ENCODE measurements at regions not wholly inside any gene's neighbourhood (a gene's known extent, or its start where the extent isn't known, plus 50 kb on each side); places are given as distances from the start of the nearest gene placed in this dataset.

DNA sequence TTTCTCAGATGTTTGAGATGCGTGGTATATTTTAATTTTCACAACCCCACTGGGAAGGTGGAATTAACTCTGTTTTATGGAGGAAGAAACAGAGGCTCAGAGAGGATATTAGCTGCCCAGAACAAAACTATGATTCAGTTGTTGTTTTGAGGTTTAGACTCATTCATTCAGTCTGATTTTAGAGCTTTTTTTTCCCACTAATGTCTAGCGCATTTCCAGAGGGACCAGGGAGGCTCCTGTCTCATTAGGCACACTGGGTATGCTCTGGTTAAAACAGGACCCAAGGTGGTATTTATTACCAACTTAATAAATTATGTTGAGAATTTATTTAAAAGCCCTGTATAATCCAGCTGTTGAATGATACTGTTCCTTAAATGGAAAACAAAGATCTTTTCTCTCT lies 272.0 kb upstream of the RGMA start:
- no peak overlapping the region for H2BK12ac ChIP-seq (ENCODE audit: low read length)
- no peak for DNase-seq
- H3K27me3 ChIP-seq (ENCODE audit: insufficient read depth, low read length), result peaks cover 3% of the 10 kb centered on the region
- H3K79me1 ChIP-seq (ENCODE audit: low read length), result no peaks in the 10 kb centered on the region
- no peaks in the 10 kb centered on the region for H3K79me2 ChIP-seq (ENCODE audit: control insufficient read depth, insufficient read depth, low read length, poor library complexity)
- H3K4me3 ChIP-seq (ENCODE audit: low read depth, low read length), result no peak overlapping the region
- H4K8ac ChIP-seq (ENCODE audit: low read depth, low read length), result no peak overlapping the region
- no CpG with 5 or more reads among the region's 2 CpGs for WGBS (ENCODE audit: extremely low coverage, insufficient coverage, insufficient read length)
- H3K36me3 ChIP-seq (ENCODE audit: control insufficient read depth in 1 of 2, insufficient read depth in 2 of 2, low read length in 2 of 2), result no peaks in the 10 kb centered on the region
- no peak overlapping the region for H3K4ac ChIP-seq (ENCODE audit: low read depth, low read length)
- H4K12ac ChIP-seq (ENCODE audit: low read depth, low read length), result no peak overlapping the region
- peaks cover 2% of the 10 kb centered on the region for H3K9me3 ChIP-seq (ENCODE audit: insufficient read depth, low read depth, low read length)
- no peak overlapping the region for H4K91ac ChIP-seq (ENCODE audit: low read depth, low read length)
- H3K18ac ChIP-seq (ENCODE audit: low read length), result no peak overlapping the region
- no peak overlapping the region for H2BK120ac ChIP-seq (ENCODE audit: insufficient read depth, low read length, poor library complexity)
- H2AK5ac ChIP-seq (ENCODE audit: low read length), result no peak overlapping the region
- H3K14ac ChIP-seq (ENCODE audit: low read length), result no peak overlapping the region
- no peak overlapping the region for H3K27ac ChIP-seq (ENCODE audit: low read depth, low read length)
- H3K9ac ChIP-seq (ENCODE audit: low read length), result no peak overlapping the region
- peaks cover 0 to 7% of the 10 kb centered on the region in 2 experiments for H3K4me1 ChIP-seq (ENCODE audit: control insufficient read depth in 1 of 2, insufficient read depth in 2 of 2, low read length in 2 of 2)
- H3K23ac ChIP-seq (ENCODE audit: low read length), result no peak overlapping the region
- H2BK5ac ChIP-seq (ENCODE audit: low read depth, low read length, poor library complexity), result no peak overlapping the region
- H3K4me2 ChIP-seq (ENCODE audit: low read length), result no peak overlapping the region
- no peak overlapping the region for H2AFZ ChIP-seq (ENCODE audit: insufficient read depth, low read length, poor library complexity)

DNA sequence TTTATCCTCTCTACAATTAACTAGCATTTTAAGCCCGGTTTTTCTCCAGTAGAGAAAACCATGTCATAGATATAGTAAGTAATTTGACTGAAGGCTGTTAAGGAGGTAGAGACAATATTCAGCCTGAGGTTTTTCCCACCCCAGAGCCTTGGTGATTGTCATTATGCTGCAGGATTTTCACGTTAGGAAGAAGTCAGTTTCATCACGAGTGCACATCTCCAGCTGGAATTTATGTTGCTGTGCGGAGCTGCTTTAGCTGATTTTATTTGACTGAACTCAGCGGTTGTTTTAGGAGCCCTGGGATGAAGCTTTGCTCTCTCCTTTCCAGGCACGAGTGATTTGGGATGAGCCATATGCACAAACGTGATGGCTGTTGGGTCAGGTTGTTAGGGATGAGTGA lies 271.3 kb upstream of the RGMA start:
- WGBS (ENCODE audit: extremely low coverage, insufficient coverage, insufficient read length), result no CpG with 5 or more reads among the region's 7 CpGs

DNA sequence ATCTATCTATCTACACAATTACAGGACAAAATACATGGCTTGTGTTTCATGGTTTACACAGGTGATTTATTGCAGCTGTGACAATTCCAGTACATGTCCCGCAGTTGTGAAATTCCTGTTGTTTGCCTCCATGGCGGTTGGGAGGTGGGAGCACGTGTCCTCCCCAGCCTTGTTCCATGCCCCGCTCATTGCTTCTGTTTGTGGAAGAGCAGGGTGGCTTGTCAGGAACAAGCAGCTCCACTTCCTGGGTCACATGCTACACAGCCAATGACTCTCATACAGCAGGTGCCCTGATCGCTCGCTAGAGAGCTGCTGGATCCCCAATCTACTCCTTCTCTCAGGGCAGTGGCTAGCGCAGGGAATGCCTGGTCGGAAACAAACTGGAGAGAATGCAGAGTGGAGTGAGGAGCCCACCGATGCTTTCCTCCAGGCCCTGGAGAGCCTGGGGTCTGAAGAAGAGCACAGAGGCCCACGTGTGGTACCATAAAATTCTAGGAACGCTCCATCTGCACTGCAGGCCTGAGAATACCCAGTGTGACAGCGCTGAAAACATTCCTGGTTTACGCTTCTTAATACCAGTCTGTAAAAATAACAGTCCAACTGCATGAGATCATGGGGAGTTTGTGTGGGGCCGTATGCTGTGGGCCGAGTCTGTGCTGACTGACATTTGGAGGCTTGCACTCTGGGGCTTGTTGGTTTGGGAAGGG lies 270.6 kb upstream of the RGMA start:
- no peak for DNase-seq

More for the DNA sequence above, 271.3 kb upstream of the RGMA start:
- H3K9me3 ChIP-seq (ENCODE audit: insufficient read depth, low read depth, low read length), result peaks cover 2% of the 10 kb centered on the region
- H2BK12ac ChIP-seq (ENCODE audit: low read length), result no peak overlapping the region
- H3K18ac ChIP-seq (ENCODE audit: low read length), result no peak overlapping the region
- H3K14ac ChIP-seq (ENCODE audit: low read length), result no peak overlapping the region
- peaks cover 0 to 7% of the 10 kb centered on the region in 2 experiments for H3K4me1 ChIP-seq (ENCODE audit: control insufficient read depth in 1 of 2, insufficient read depth in 2 of 2, low read length in 2 of 2)
- no peaks in the 10 kb centered on the region for H3K36me3 ChIP-seq (ENCODE audit: control insufficient read depth in 1 of 2, insufficient read depth in 2 of 2, low read length in 2 of 2)
- H3K27me3 ChIP-seq (ENCODE audit: insufficient read depth, low read length), result peaks cover 3% of the 10 kb centered on the region
- no peak overlapping the region for H2AFZ ChIP-seq (ENCODE audit: insufficient read depth, low read length, poor library complexity)
- no peak overlapping the region for H3K4me2 ChIP-seq (ENCODE audit: low read length)
- H3K4me3 ChIP-seq (ENCODE audit: low read depth, low read length), result no peak overlapping the region
- H3K4ac ChIP-seq (ENCODE audit: low read depth, low read length), result no peak overlapping the region
- no peak overlapping the region for H4K91ac ChIP-seq (ENCODE audit: low read depth, low read length)
- no peak overlapping the region for H4K8ac ChIP-seq (ENCODE audit: low read depth, low read length)
- no peak overlapping the region for H2AK5ac ChIP-seq (ENCODE audit: low read length)
- H3K23ac ChIP-seq (ENCODE audit: low read length), result no peak overlapping the region
- no peak overlapping the region for H2BK5ac ChIP-seq (ENCODE audit: low read depth, low read length, poor library complexity)
- no peak overlapping the region for H3K27ac ChIP-seq (ENCODE audit: low read depth, low read length)
- no peak for DNase-seq
- H3K79me1 ChIP-seq (ENCODE audit: low read length), result no peaks in the 10 kb centered on the region
- H3K79me2 ChIP-seq (ENCODE audit: control insufficient read depth, insufficient read depth, low read length, poor library complexity), result no peaks in the 10 kb centered on the region
- H2BK120ac ChIP-seq (ENCODE audit: insufficient read depth, low read length, poor library complexity), result no peak overlapping the region
- H3K9ac ChIP-seq (ENCODE audit: low read length), result no peak overlapping the region
- H4K12ac ChIP-seq (ENCODE audit: low read depth, low read length), result no peak overlapping the region

DNA sequence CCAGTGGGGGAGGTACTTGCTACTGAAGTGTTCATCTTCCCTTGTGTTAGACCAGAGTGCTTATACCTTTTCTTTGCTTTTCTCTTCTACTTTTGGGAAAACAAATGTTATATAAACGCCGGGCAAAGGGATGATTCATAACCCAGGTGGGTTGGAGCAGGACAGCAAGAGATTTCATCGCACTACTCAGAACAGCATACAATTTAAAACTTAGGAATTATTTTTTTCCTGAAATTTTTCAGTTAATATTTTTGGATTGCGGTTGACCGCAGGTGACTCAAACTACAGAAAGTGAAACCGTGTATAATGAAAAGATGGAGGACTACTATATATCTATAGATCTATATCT lies 270.0 kb upstream of the RGMA start:
- no peak overlapping the region for H3K14ac ChIP-seq (ENCODE audit: low read length)
- H3K79me2 ChIP-seq (ENCODE audit: control insufficient read depth, insufficient read depth, low read length, poor library complexity), result no peaks in the 10 kb centered on the region
- H3K36me3 ChIP-seq (ENCODE audit: control insufficient read depth in 1 of 2, insufficient read depth in 2 of 2, low read length in 2 of 2), result no peaks in the 10 kb centered on the region
- H3K27me3 ChIP-seq (ENCODE audit: insufficient read depth, low read length), result peaks cover 3% of the 10 kb centered on the region
- no peaks in the 10 kb centered on the region for H3K79me1 ChIP-seq (ENCODE audit: low read length)
- peaks cover 2% of the 10 kb centered on the region for H3K9me3 ChIP-seq (ENCODE audit: insufficient read depth, low read depth, low read length)
- H3K4me2 ChIP-seq (ENCODE audit: low read length), result no peak overlapping the region
- H2BK12ac ChIP-seq (ENCODE audit: low read length), result no peak overlapping the region
- H2AFZ ChIP-seq (ENCODE audit: insufficient read depth, low read length, poor library complexity), result no peak overlapping the region
- WGBS (ENCODE audit: extremely low coverage, insufficient coverage, insufficient read length), result no CpG with 5 or more reads among the region's 6 CpGs
- no peak overlapping the region for H3K18ac ChIP-seq (ENCODE audit: low read length)
- no peak overlapping the region for H3K27ac ChIP-seq (ENCODE audit: low read depth, low read length)
- H3K4me1 ChIP-seq (ENCODE audit: control insufficient read depth in 1 of 2, insufficient read depth in 2 of 2, low read length in 2 of 2), result peaks cover 0 to 7% of the 10 kb centered on the region in 2 experiments
- no peak overlapping the region for H4K8ac ChIP-seq (ENCODE audit: low read depth, low read length)
- no peak overlapping the region for H2BK120ac ChIP-seq (ENCODE audit: insufficient read depth, low read length, poor library complexity)
- no peak overlapping the region for H3K9ac ChIP-seq (ENCODE audit: low read length)
- H4K12ac ChIP-seq (ENCODE audit: low read depth, low read length), result no peak overlapping the region
- DNase-seq, result no peak
- no peak overlapping the region for H3K4ac ChIP-seq (ENCODE audit: low read depth, low read length)
- no peak overlapping the region for H2BK5ac ChIP-seq (ENCODE audit: low read depth, low read length, poor library complexity)
- no peak overlapping the region for H2AK5ac ChIP-seq (ENCODE audit: low read length)
- no peak overlapping the region for H3K23ac ChIP-seq (ENCODE audit: low read length)
- H3K4me3 ChIP-seq (ENCODE audit: low read depth, low read length), result no peak overlapping the region
- H4K91ac ChIP-seq (ENCODE audit: low read depth, low read length), result no peak overlapping the region

More for the DNA sequence above, 270.6 kb upstream of the RGMA start:
- Histone ChIP-seq H3K9ac (ENCODE audit: low read length) (no peak overlapping the region), H4K91ac (ENCODE audit: low read depth, low read length) (no peak overlapping the region), H3K4me3 (ENCODE audit: low read depth, low read length) (no peak overlapping the region), H3K4me2 (ENCODE audit: low read length) (no peak overlapping the region), H3K79me2 (ENCODE audit: control insufficient read depth, insufficient read depth, low read length, poor library complexity) (no peaks in the 10 kb centered on the region), H2BK120ac (ENCODE audit: insufficient read depth, low read length, poor library complexity) (no peak overlapping the region), H2BK12ac (ENCODE audit: low read length) (no peak overlapping the region), H3K4ac (ENCODE audit: low read depth, low read length) (no peak overlapping the region), H4K12ac (ENCODE audit: low read depth, low read length) (no peak overlapping the region), H3K36me3 (ENCODE audit: control insufficient read depth in 1 of 2, insufficient read depth in 2 of 2, low read length in 2 of 2) (no peaks in the 10 kb centered on the region), H3K9me3 (ENCODE audit: insufficient read depth, low read depth, low read length) (peaks cover 2% of the 10 kb centered on the region), H2BK5ac (ENCODE audit: low read depth, low read length, poor library complexity) (no peak overlapping the region), H3K4me1 (ENCODE audit: control insufficient read depth in 1 of 2, insufficient read depth in 2 of 2, low read length in 2 of 2) (peaks cover 0 to 7% of the 10 kb centered on the region in 2 experiments), H3K18ac (ENCODE audit: low read length) (no peak overlapping the region), H3K23ac (ENCODE audit: low read length) (no peak overlapping the region), H3K27ac (ENCODE audit: low read depth, low read length) (no peak overlapping the region), H3K27me3 (ENCODE audit: insufficient read depth, low read length) (peaks cover 3% of the 10 kb centered on the region), H2AK5ac (ENCODE audit: low read length) (no peak overlapping the region), H4K8ac (ENCODE audit: low read depth, low read length) (no peak overlapping the region), H3K79me1 (ENCODE audit: low read length) (no peaks in the 10 kb centered on the region), H2AFZ (ENCODE audit: insufficient read depth, low read length, poor library complexity) (no peak overlapping the region), H3K14ac (ENCODE audit: low read length) (no peak overlapping the region)
- WGBS (ENCODE audit: extremely low coverage, insufficient coverage, insufficient read length), result no CpG with 5 or more reads among the region's 15 CpGs

Data from trophoblast cell (in vitro differentiated cells and primary cell).